ENCODE measurements at regions not wholly inside any gene's neighbourhood (a gene's known extent, or its start where the extent isn't known, plus 50 kb on each side); places are given as distances from the start of the nearest gene placed in this dataset.

- TF ChIP-seq EZH2 (IDR thresholded peaks at IDR 0.05; ENCODE audit: low read depth) (no peak), CTCF (conservative IDR thresholded peaks at IDR 0.05) (no peak)
Measured at GRCh38 chrX:124605511-124605910, 259.1 kb downstream of the SH2D1A start.

GRCh38 chrX:124606724-124607123 lies 260.4 kb downstream of the SH2D1A start:
- no peak overlapping the region for H2AFZ ChIP-seq
- no peaks in the 10 kb centered on the region for H4K20me1 ChIP-seq (ENCODE audit: insufficient read depth)
- intact Hi-C loops (cut with micrococcal nuclease; ENCODE audit: unreplicated experiment): no loop called here
- no peaks in the 10 kb centered on the region for H3K79me2 ChIP-seq (ENCODE audit: low read depth)
- DNase-seq: no peak
- H3K4me3 ChIP-seq: no peak overlapping the region
- POLR2A ChIA-PET (ENCODE audit: unreplicated experiment): no interaction called here
- H3K9me3 ChIP-seq (ENCODE audit: insufficient read depth, low read depth): no peaks in the 10 kb centered on the region
- H3K4me1 ChIP-seq (replicated peaks; ENCODE audit: insufficient read depth): no peaks in the 10 kb centered on the region
- no TSS peak for BruUV-seq (replicated peaks)
- H3K9me2 ChIP-seq (ENCODE audit: insufficient read depth): no peaks in the 10 kb centered on the region
- H3F3A ChIP-seq (ENCODE audit: insufficient read depth, low read depth): no peaks in the 10 kb centered on the region
- no peak overlapping the region for H3K27ac ChIP-seq
- H3K36me3 ChIP-seq (ENCODE audit: low read depth): no peaks in the 10 kb centered on the region
- TF ChIP-seq EZH2 (IDR thresholded peaks at IDR 0.05; ENCODE audit: low read depth) (no peak), CTCF (conservative IDR thresholded peaks at IDR 0.05) (no peak)
- no peak overlapping the region for H3K4me2 ChIP-seq
- no peaks in the 10 kb centered on the region for H3K27me3 ChIP-seq (ENCODE audit: insufficient read depth, low read depth)
- CTCF ChIA-PET: no interaction called here

More at GRCh38 chrX:124605511-124605910, 259.1 kb downstream of the SH2D1A start:
- H2AFZ ChIP-seq: no peak overlapping the region
- no peaks in the 10 kb centered on the region for H4K20me1 ChIP-seq (ENCODE audit: insufficient read depth)
- DNase-seq: no peak
- intact Hi-C loops (cut with micrococcal nuclease; ENCODE audit: unreplicated experiment): no loop called here
- H3K4me1 ChIP-seq (replicated peaks; ENCODE audit: insufficient read depth): no peaks in the 10 kb centered on the region
- no peaks in the 10 kb centered on the region for H3K9me2 ChIP-seq (ENCODE audit: insufficient read depth)
- no peaks in the 10 kb centered on the region for H3K27me3 ChIP-seq (ENCODE audit: insufficient read depth, low read depth)
- H3K4me2 ChIP-seq: no peak overlapping the region
- H3F3A ChIP-seq (ENCODE audit: insufficient read depth, low read depth): no peaks in the 10 kb centered on the region
- H3K79me2 ChIP-seq (ENCODE audit: low read depth): no peaks in the 10 kb centered on the region
- H3K36me3 ChIP-seq (ENCODE audit: low read depth): no peaks in the 10 kb centered on the region
- ChIA-PET POLR2A (ENCODE audit: unreplicated experiment) (no interaction called here), CTCF (no interaction called here)
- BruUV-seq (replicated peaks): no TSS peak
- H3K27ac ChIP-seq: no peak overlapping the region
- H3K9me3 ChIP-seq (ENCODE audit: insufficient read depth, low read depth): no peaks in the 10 kb centered on the region
- H3K4me3 ChIP-seq: no peak overlapping the region

- Histone ChIP-seq H4K20me1 (ENCODE audit: insufficient read depth) (no peaks in the 10 kb centered on the region), H3F3A (ENCODE audit: insufficient read depth, low read depth) (no peaks in the 10 kb centered on the region), H3K79me2 (ENCODE audit: low read depth) (no peaks in the 10 kb centered on the region), H3K27ac (no peak overlapping the region), H3K27me3 (ENCODE audit: insufficient read depth, low read depth) (no peaks in the 10 kb centered on the region), H3K36me3 (ENCODE audit: low read depth) (no peaks in the 10 kb centered on the region), H3K9me2 (ENCODE audit: insufficient read depth) (no peaks in the 10 kb centered on the region), H3K9me3 (ENCODE audit: insufficient read depth, low read depth) (no peaks in the 10 kb centered on the region; the same call in 1 of the 2 replicates), H3K4me3 (no peak overlapping the region), H3K4me1 (replicated peaks; ENCODE audit: insufficient read depth) (no peaks in the 10 kb centered on the region), H2AFZ (no peak overlapping the region), H3K4me2 (no peak overlapping the region)
- TF ChIP-seq CTCF (conservative IDR thresholded peaks at IDR 0.05): no peak
- no peak for TF ChIP-seq EZH2 (IDR thresholded peaks at IDR 0.05; ENCODE audit: low read depth)
- CTCF ChIA-PET: no interaction called here
- no peak for DNase-seq
- POLR2A ChIA-PET (ENCODE audit: unreplicated experiment): no interaction called here
- no TSS peak for BruUV-seq (replicated peaks)
- intact Hi-C loops (cut with micrococcal nuclease; ENCODE audit: unreplicated experiment): no loop called here
Measured at GRCh38 chrX:124619710-124620109, 273.3 kb downstream of the SH2D1A start.

All from PC-9 (cell line).